ENCODE measurements at regions not wholly inside any gene's neighbourhood (a gene's known extent, or its start where the extent isn't known, plus 50 kb on each side); places are given as distances from the start of the nearest gene placed in this dataset.

- no peaks in the 10 kb centered on the region for H4K20me1 ChIP-seq (ENCODE audit: insufficient read depth, low read length)
- H2AFZ ChIP-seq (ENCODE audit: low read length): no peak overlapping the region
- H3K27ac ChIP-seq (ENCODE audit: low read depth, low read length, poor library complexity, severe bottlenecking): no peak overlapping the region
- BruUV-seq (replicated peaks): no TSS peak
- intact Hi-C loops (cut with micrococcal nuclease; ENCODE audit: unreplicated experiment): no loop called here
- no peaks in the 10 kb centered on the region for H3K9me3 ChIP-seq (ENCODE audit: low read length)
- TF ChIP-seq CTCF (conservative IDR thresholded peaks at IDR 0.05; ENCODE audit: low read length) (no peak), EZH2phosphoT487 (IDR thresholded peaks at IDR 0.05; ENCODE audit: borderline replicate concordance, low read depth, low read length) (no peak)
- H3K4me2 ChIP-seq (ENCODE audit: low read length): no peak overlapping the region
- no peaks in the 10 kb centered on the region for H3K36me3 ChIP-seq (ENCODE audit: insufficient read depth, low read length)
- POLR2A ChIA-PET: no interaction called here
- H3K4me3 ChIP-seq (ENCODE audit: low read depth, low read length, poor library complexity, severe bottlenecking): no peak overlapping the region
- peaks cover 25% of the 10 kb centered on the region for H3K4me1 ChIP-seq (ENCODE audit: insufficient read depth, low read length, poor library complexity, severe bottlenecking)
- no peaks in the 10 kb centered on the region for H3K9me2 ChIP-seq (ENCODE audit: insufficient read depth, low read length)
- DNase-seq (ENCODE audit: low spot score): no peak
- CTCF ChIA-PET (ENCODE audit: unreplicated experiment): no interaction called here
- no peaks in the 10 kb centered on the region for H3K79me2 ChIP-seq (ENCODE audit: insufficient read depth, low read depth, low read length)
Observed at GRCh38 chr13:31069808-31070534, 91.7 kb downstream of the HSPH1 start.

- H3K27ac ChIP-seq (ENCODE audit: low read depth, low read length, poor library complexity, severe bottlenecking): no peak overlapping the region
- intact Hi-C loops (cut with micrococcal nuclease; ENCODE audit: unreplicated experiment): no loop called here
- BruUV-seq (replicated peaks): no TSS peak
- no peaks in the 10 kb centered on the region for H4K20me1 ChIP-seq (ENCODE audit: insufficient read depth, low read length)
- H3K4me2 ChIP-seq (ENCODE audit: low read length): no peak overlapping the region
- peaks cover 6% of the 10 kb centered on the region for H3K4me1 ChIP-seq (ENCODE audit: insufficient read depth, low read length, poor library complexity, severe bottlenecking)
- ChIA-PET CTCF (ENCODE audit: unreplicated experiment) (interaction anchor here (0.7 to 1.4 kb wide), 2 partner anchors 15 to 23 kb away, joined by 3 to 4 read pairs; no protein-coding TSS in a partner anchor), POLR2A (interaction anchor here (0.7 to 1.1 kb wide), 3 partner anchors 27 to 179 kb away, joined by 3 to 6 read pairs (median 5); no protein-coding TSS in a partner anchor)
- H3K79me2 ChIP-seq (ENCODE audit: insufficient read depth, low read depth, low read length): no peaks in the 10 kb centered on the region
- H3K36me3 ChIP-seq (ENCODE audit: insufficient read depth, low read length): no peaks in the 10 kb centered on the region
- no peak overlapping the region for H3K4me3 ChIP-seq (ENCODE audit: low read depth, low read length, poor library complexity, severe bottlenecking)
- TF ChIP-seq EZH2phosphoT487 (IDR thresholded peaks at IDR 0.05; ENCODE audit: borderline replicate concordance, low read depth, low read length): no peak
- no peak for TF ChIP-seq CTCF (conservative IDR thresholded peaks at IDR 0.05; ENCODE audit: low read length)
- H3K9me3 ChIP-seq (ENCODE audit: low read length): no peaks in the 10 kb centered on the region
- no peak for DNase-seq (ENCODE audit: low spot score)
- H2AFZ ChIP-seq (ENCODE audit: low read length): no peak overlapping the region
- H3K9me2 ChIP-seq (ENCODE audit: insufficient read depth, low read length): no peaks in the 10 kb centered on the region
Observed at GRCh38 chr13:31068119-31068423, 93.6 kb downstream of the HSPH1 start.

- Histone ChIP-seq H3K36me3 (ENCODE audit: insufficient read depth, low read length) (no peaks in the 10 kb centered on the region), H3K9me3 (ENCODE audit: low read length) (no peaks in the 10 kb centered on the region), H2AFZ (ENCODE audit: low read length) (no peak overlapping the region), H3K4me2 (ENCODE audit: low read length) (no peak overlapping the region), H3K4me3 (ENCODE audit: low read depth, low read length, poor library complexity, severe bottlenecking) (no peak overlapping the region), H4K20me1 (ENCODE audit: insufficient read depth, low read length) (no peaks in the 10 kb centered on the region), H3K79me2 (ENCODE audit: insufficient read depth, low read depth, low read length) (no peaks in the 10 kb centered on the region), H3K27ac (ENCODE audit: low read depth, low read length, poor library complexity, severe bottlenecking) (no peak overlapping the region), H3K9me2 (ENCODE audit: insufficient read depth, low read length) (no peaks in the 10 kb centered on the region), H3K4me1 (ENCODE audit: insufficient read depth, low read length, poor library complexity, severe bottlenecking) (peaks cover under 1% of the 10 kb centered on the region)
- ChIA-PET CTCF (ENCODE audit: unreplicated experiment) (interaction anchor here (0.7 to 1.4 kb wide), 3 partner anchors 15 to 23 kb away, joined by 3 to 4 read pairs (median 3); no protein-coding TSS in a partner anchor), POLR2A (interaction anchor here (0.5 to 1.1 kb wide), 4 partner anchors 27 to 114 kb away, joined by 3 to 6 read pairs (median 3); no protein-coding TSS in a partner anchor)
- intact Hi-C loops (cut with micrococcal nuclease; ENCODE audit: unreplicated experiment): no loop called here
- no peak for DNase-seq (ENCODE audit: low spot score)
- no TSS peak for BruUV-seq (replicated peaks)
- TF ChIP-seq EZH2phosphoT487 (IDR thresholded peaks at IDR 0.05; ENCODE audit: borderline replicate concordance, low read depth, low read length) (no peak), CTCF (conservative IDR thresholded peaks at IDR 0.05; ENCODE audit: low read length) (no peak)
Observed at GRCh38 chr13:31067416-31068118, 94.1 kb downstream of the HSPH1 start.
